Medulla oblongata (tissue), 1 donor: ENCODE measurements at regions not wholly inside any gene's neighbourhood (a gene's known extent, or its start where the extent isn't known, plus 50 kb on each side); places are given as distances from the start of the nearest gene placed in this dataset.

Source experiments
- DNase-seq: peaks from one replicate; pipeline ENCODE4 v3.0.0-alpha.2; 2015; ENCODE audit errors: extremely low spot score

DNA sequence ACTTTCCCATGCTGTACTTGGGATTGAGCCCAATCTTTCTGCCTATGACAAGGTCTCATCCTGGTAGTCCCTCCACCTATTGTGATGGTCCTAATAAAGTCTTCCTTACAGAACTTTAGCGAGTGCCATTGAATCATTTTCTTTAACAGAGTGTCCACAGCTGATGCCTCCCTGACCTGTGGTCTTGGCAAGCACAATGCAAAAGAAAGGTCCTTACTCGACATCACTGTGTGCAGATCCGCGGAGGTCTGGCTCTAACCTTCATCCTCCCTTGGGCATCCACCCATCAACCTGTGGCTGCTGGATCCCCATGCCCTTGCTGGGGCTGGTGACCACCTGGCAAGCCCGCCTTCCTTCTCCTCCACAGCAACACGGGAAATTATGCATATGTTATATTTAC, 1203.9 kb downstream of the TBC1D22A start:
- DNase-seq, result no peak

DNA sequence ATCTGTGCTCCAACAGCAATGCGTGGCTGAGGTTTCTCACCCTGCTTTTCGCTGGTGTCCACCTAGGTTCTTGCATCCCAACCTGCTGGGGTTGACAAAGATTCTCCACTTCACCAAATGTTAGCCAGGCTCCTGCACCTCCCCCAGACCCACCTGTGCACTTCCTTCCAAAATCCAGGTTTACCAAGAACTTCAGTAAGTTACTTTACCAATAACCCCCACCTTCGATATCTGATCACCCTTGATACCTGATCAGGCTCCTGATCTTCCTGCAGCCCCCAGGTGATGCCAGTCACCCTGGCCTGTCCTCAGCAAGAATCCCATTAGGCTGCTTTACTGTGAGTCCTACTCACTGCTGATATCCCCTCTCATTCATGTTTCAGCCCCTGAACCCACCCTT, 1203.4 kb downstream of the TBC1D22A start:
- DNase-seq, result no peak

DNA sequence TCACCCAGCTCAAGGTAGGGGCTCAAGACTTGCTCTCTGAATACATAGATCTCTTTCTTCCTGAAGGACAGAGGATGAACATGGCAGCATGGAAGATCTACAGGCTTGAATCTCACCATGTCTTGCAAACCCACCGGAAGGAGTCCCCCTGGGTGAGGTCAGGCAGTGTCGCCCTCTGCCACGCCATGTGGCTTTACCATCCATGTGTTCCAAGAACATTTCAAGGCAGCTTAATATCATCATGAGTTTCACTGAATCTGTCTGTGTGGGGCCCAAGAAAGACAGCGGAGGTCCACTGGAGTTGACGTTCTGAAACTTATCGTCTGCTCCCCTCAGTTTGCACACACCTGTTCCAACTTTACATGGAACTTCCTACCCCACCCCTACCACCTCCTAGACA, 1202.6 kb downstream of the TBC1D22A start:
- DNase-seq, result no peak

DNA sequence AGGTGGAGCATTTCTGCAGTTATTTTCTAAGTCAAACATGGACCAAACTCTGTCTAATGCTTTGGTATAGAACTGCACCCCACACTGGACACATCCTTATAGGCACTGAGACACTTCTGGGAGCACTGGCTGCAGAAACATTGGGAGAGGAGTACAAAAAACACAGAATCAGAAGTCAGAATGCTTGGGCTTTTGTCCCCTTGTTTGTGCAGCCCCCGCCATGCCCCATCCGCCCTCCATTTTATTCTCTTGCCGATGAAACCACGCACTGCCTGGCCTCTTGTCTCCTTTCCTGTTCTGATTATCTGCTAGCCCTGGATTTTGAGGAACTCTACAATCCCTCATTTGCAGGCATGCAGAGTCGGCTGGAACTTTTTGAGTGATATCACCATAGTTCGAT, 1201.2 kb downstream of the TBC1D22A start:
- DNase-seq, result no peak

DNA sequence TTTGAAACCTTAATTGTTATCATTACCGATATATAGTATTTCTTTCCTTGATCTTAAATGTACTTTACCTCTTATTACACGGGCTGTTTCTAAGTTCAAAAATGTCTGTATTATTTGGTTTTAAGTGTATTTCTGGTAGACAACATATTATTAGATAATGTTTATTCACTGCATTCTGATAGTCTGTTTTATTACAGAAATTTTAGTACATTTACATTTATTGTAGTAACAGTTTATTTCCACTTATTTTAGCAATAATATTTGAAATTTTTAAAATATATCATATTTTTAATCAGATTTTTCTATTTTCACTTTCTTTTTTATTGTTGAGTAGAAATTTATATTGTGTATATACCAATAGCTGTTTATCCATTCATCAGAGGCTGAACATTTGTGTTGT, 1195.2 kb downstream of the TBC1D22A start:
- no peak for DNase-seq

DNA sequence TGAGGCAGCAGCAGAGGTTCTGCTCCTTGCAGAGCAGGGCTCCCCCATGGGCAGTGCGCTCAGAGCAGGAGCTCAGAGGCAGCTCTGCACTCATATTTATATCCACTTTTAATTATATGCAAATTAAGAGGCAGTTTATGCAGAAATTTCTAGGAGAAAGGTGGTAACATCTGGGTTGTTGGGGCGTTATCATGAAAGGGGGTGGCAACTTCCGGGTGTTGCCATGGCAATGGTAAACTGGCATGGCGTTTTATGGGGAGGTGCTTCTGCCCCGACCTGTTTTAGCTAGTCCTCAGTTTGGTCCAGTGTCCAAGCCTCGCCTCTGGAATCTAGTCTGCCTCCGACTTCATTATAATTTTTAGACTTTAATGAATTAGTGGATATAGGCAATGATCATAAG, 1191.7 kb downstream of the TBC1D22A start:
- no peak for DNase-seq

DNA sequence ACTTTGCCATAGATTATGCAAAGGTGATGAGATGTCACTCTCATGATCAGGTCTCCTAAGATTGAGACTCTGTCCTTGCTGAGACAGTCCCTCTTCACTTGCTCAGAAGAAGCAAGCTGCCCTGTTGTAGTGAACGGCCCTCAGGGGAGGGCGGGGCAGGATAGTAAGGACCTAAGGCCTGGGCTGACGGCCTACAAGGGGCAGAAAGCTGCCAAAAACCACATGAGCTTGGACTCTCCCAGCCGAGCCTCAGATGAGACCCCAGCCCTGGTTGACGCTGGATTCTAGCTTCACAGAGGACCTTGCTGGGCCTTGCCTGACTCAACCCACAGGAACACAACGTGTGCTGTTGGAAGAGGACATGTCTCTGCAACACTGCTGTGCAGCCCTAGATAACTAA, 1182.5 kb downstream of the TBC1D22A start:
- DNase-seq, result no peak

DNA sequence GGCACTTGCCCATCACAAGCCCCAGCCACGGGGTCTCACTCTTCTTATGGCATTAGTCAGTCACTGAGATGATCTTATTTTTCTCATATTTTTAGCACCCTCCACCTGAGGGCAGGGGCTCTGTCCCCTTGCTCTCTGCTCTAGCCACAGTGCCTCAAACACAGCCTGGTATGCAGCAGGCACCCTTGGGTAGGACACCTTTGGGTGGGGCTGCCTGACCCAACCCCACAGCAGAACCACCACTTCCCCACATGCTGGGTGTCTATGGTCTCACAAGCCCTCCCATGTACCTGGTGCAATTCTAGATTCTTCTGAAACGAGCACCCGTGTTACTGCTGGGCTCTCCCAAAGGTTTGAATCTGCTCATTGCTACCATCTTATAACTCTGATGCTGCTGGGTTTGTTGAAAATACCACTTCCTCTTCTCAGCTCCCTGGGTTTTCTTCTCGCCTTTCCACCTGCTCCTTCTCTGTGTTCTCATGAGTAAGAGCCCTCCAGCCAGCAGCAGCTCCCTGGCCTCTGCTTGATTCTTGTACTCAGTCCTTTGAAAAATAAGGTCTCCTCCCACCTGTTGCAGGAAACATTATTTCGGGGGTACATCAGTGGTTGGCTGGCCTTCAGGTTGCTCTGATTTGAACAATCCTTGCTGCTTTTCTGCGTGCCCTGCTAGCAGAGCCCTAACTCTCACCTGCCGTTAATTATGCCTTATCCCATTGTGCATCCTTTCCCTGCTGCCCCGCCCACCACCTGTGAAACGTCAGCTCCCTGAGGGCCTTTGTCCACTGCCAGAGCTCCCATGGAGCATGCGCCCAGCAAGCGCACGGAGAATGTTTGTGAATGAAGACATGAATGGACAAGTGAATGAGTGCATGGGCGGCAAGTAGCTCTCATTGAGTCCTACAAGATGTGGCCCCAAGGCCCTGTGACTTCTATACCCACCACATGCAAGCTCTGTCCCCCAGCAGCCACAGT, 1181.6 kb downstream of the TBC1D22A start:
- no peak for DNase-seq

DNA sequence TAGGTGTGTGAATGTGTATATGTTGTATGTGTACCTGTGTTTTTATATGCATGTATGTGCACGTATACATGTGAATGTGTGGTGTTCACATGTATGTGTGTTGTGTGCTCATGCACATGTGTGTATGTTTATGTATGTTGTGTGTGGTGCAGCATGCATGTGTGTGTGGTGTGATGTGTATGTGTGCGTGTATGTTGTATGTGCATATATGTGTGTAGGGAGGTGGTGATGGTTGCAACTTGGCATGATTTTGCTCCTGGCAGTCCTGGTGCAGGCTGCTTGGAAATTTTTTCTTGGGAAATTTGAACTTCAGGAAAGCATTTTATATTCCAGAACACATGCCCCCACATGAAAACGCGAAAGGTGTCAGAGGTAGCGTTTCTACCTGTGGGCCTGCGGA, 1177.8 kb downstream of the TBC1D22A start:
- DNase-seq, result no peak

DNA sequence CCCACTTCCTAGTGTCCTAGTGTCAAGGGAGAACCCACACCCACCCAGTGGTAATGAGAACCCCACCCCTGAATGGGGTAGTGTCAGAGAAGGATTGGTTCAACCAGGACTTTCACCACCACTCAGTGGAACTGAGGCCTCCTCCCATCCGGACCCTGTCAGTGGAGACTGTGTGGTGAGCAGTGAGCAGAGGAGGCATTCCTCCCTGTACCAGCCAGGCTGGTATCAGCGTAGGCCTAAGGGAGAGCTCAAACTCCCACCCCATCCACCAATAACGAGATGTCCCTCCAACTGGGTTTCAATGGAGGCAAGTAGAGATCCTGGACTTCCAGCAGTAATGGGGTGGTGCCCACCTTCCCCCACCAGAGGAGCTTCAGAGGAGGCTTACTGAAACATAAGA, 1171.4 kb downstream of the TBC1D22A start:
- no peak for DNase-seq

DNA sequence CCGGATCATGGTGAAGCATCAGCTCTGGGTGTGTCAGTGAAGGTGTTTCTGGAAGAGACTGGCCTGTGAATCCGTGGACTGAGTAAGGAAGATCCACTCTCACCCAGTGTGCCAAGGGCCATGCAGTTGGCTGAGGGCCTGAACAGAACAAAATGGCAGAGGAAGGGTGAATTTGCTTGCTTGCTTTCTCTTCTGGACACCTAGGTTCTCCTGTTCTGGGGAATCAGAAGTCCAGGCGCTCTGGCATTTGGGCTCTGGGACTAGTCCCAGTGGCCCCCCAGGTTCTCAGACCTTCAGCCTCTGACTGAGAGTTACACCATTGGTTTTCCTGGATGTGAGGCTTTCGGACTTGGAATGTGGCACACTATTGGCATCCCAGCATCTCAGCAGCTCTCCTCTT, 1170.8 kb downstream of the TBC1D22A start:
- DNase-seq, result no peak

DNA sequence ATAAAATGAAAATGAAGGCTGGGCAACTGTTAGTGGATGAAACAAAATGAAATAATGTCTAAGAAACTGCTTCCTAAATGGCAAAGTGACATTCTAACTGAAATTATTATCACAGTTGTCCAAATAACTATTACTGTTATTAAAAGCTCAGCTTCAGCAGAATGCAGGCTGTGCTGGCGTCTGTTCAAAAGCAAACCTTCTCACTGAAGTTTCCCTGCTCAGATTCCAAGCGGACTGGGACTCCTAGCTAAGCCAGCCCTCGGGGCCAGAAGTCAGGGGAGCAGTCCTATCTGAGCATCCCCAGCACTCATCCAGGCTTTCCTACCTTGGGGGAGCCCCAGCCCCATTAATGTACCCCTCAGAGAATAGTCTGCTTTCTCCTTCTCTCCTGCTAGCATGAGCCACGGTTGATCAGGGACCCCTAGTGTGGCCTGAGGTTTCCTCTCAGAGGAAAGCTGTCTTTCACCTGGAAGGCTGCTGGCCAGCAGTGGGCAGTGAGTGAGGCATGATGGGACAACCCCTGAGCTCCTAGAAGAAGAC, 1167.3 kb downstream of the TBC1D22A start:
- DNase-seq, result no peak

DNA sequence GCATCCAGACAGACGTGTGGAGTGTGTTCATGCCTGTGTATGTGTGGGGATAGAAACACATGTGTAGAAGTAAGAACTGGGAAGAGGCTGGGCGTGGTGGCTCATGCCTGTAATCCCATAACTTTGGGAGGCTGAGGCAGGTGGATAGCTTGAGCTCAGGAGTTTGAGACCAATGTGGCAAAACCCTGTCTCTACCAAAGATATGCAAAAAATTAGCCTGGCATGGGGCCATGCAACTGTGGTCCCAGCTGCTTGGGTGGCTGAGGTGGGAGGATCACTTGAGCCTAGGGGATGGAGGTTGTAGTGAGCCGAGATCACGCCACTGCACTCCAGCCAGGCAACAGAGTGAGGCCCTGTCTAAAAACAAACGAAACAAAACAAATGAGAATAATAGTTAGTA, 1166.6 kb downstream of the TBC1D22A start:
- DNase-seq, result no peak

DNA sequence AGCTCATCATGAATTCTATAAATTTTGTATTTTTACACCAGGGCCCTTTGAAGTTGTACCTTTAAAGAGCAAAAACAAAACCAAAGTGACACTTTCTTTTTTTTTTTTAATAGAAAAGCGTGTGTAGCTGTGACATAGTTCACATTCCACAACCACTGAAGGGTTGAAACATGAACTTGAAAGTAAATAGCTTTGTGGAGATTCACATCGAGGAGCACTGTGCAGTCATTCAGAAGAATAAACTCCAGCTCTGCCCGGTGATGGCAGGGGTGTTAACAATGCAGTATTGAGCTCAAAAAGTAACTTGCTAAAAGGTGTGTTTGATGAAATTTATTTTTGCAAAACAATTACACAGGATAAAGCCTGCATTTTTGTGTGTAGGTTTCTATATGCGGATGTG, 1166.2 kb downstream of the TBC1D22A start:
- no peak for DNase-seq

DNA sequence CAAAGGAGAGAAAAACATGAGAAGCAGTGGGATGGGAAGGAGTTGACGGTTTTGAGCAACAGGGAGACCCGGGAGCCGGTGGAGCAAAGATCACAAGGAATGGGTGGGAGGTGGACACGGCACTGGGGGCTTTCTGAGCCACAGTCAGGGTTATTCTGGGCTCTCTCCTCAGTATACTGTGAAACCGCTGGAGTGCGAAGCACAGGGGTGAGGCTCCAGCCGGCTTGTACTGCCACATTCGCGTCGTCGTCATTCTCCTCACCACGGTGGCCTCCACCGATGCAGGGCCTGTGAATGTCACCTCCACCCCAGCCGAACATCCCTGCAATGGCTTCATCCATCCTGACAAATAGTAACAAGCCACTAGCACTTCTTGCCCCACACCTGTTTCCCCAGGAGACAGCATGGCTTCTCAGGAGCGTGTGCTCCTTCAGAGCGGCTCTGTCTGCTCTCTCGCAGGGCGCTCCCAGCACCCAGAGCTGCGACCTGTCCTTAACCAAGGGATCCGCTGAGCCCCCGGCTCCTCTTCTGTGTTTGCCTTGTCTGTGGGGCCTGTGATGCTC, 1165.3 kb downstream of the TBC1D22A start:
- no peak for DNase-seq

DNA sequence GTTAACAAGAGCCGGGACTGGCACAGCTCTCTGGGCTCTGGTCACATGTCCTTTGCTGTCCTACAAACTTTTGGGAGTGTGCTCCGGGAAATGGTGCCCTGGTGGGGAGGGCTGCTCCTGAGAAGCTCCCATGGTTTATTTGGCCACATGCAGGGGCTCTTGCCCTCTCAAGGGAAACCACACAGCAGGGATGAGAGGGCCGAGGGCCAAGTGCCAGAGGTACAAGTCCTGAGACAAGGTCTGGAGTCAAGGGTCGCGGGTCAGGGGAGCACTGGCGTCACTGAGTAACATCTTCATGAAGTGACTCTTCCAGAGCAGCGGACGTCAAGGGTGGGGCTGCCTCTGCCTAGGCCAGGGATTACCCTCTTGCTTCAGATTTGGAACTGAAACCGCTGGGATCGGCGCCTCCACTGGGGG, 1160.6 kb downstream of the TBC1D22A start:
- no peak for DNase-seq

DNA sequence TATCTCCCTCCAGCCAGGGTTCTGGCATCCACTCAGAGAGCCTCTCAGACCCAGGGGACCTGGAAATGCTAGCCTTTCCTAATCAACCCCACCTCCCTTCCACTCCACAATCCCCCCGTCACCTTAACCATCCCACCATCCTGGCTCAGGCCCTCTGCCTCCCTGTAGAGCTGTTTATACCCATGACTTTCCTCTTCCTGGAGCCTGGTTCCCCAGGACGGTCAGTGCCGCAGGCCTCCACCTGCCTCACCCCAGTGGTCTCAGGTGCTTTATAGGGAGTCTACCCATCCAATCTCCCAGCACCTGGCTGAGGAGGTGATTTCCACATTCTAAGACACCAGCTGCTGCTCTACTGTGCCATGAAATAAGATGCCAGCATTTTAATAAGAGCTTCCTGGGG, 1159.5 kb downstream of the TBC1D22A start:
- DNase-seq, result no peak

DNA sequence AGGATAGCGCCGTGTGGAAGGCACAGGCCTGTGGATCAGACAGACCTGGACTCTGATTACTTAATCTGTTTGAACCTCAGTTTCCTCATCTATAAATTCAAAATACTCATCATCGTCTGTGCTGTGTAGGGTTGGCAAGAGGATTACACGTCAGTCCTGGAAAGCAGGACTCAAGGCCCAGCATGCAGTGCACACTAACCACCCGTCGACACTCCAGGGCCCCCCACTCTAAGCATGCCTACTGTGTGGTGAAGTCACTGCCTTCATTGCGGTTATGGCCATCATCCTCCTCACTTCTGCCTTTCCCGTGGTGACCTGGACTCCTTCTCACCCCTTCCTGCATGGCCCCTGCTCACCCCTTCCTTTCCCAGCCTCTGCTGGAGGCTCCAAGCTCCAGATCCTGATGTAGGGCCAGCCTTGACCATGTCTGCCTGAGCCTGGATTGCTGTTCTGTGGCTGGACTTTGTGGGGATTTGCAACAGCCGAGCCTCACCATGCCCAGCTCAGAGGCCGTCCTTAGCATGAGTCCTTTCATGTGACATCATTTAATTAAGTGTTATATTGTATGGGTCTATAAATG, 1158.0 kb downstream of the TBC1D22A start:
- DNase-seq, result no peak

DNA sequence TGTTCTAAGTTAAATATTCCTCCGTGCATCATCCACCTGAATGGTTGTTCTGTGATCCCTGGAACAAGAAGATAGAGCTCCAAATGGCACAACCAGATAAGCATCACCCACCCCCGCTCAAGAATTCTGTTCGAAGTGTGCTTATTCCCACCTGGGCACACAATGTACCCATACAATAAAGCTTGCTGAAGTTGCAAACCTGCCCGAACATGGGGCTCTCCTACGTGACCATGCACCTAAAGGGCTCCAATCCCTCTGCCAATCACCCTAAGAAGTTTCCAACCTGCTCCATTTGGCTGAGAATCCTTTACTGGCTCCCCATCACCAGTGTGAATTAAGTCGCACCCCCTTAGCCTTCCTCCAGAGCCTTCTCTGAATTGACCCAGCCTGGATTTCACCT, 1157.4 kb downstream of the TBC1D22A start:
- DNase-seq, result no peak

DNA sequence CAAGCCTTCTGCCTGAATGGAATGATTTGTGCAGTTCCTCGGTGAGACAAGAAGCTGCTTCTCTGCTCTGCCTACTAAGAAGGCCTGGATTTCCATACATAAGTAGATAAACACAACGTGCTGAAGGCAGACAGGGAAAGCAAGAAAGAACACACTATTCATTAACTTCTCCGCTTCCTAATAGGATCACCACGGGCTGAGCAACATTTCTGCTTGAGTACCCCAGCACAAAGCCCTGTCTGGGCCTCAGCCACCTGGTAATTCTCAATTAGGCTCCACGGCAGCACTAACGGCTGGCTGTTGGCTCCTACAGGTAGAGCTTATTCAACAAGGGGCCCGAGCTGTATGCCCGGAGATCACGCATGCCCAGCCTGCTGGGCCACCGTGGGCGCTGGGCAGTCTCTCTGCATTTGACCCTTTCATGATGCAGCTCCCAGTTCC, 1156.6 kb downstream of the TBC1D22A start:
- DNase-seq, result peak; percentile 5

DNA sequence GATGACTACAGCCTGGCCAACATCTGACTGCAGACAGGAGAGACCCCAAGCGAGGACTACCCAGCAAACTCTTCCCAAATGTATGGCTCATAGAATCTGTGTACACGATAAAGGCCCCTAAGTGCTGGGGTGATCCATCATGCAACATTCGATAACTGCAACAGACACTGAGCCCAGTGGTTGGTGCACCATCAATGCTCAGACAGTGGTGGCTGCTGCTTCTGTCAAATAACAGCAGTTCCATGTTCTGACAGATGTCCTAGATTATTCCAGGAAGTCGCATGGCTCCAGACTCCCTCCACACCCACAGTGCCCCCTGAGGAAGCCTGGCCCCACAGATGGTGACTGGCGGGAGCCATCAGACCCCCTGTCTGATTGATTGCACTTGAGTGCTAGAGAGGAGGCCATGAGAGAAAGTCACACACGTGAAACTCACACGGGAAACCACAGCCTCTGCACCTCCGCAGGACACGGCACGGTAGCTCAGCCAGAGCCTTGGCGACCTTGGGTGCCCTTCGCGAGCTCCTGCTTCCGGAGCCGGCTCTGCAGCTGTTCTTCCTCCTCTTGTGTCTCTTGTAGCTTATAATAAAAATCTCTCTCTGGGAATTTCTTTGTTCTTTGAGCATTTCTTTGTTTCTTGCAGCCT, 1155.9 kb downstream of the TBC1D22A start:
- DNase-seq, result no peak

DNA sequence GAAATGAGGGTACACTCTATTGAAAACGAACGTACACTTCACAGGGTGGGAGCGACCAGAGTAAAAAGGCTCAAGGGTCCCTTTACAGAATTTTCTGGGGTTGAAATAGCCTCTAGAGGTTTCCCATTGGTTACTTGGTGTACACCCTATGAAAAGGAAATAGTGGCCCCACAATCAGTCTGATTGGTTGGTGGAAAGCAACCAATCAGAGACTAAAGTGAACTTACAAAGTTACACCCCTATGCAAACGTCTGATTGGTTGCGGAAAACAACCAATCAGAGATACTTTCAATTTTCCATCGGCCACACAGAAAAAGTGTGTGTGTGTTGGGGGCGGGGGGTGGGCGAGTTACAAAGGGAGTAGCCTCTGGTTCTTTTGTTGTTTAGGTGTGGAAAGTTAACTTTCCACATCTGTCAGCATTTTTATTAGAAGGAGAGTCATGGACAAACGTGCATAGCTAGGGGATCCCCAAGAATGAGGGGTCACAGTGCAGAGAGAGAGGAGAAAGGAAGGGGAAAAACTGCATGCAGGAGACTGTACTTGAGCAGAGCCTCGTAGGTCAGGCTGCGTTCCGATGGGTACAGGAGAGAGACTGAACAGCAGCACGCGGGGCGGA, 1152.1 kb downstream of the TBC1D22A start:
- no peak for DNase-seq
